ENCODE measurements at regions not wholly inside any gene's neighbourhood (a gene's known extent, or its start where the extent isn't known, plus 50 kb on each side); places are given as distances from the start of the nearest gene placed in this dataset.

- Histone ChIP-seq H3K27ac (ENCODE audit: insufficient read depth, low read length, poor library complexity, severe bottlenecking) (no peak overlapping the region), H3K9me3 (ENCODE audit: control insufficient read depth in 2 of 2, low read length in 2 of 2) (no peaks in the 10 kb centered on the region), H3K4me1 (ENCODE audit: control insufficient read depth, insufficient read depth, low read length, poor library complexity, severe bottlenecking) (no peaks in the 10 kb centered on the region), H3K4me3 (ENCODE audit: low read depth, low read length) (no peak overlapping the region), H3K36me3 (ENCODE audit: control insufficient read depth, insufficient read depth, low read length) (no peaks in the 10 kb centered on the region), H3K27me3 (ENCODE audit: control insufficient read depth, insufficient read depth, low read length) (peaks cover 2% of the 10 kb centered on the region)
- Mint-ChIP-seq H3K4me3 (no peak overlapping the region), H3K9me3 (peaks cover 0 to 6% (median 4%) of the 10 kb centered on the region in 7 donors), H3K36me3 (no peaks in the 10 kb centered on the region), H3K27me3 (peaks cover 10% of the 10 kb centered on the region), H3K27ac (no peak overlapping the region), H3K4me1 (no peaks in the 10 kb centered on the region)
- ATAC-seq (ENCODE audit: low read depth in 2 of 2) (no peak), DNase-seq (no peak)
Observed at GRCh38 chr1:34671887-34672286, 83.0 kb upstream of the GJB5 start.

GRCh38 chr1:34681480-34682451 is 73.1 kb upstream of the GJB5 start:
- Mint-ChIP-seq H3K4me3 (no peak overlapping the region), H3K36me3 (no peaks in the 10 kb centered on the region), H3K27ac (no peak overlapping the region), H3K4me1 (peaks cover 0 to 12% (median 6%) of the 10 kb centered on the region in 4 donors), H3K9me3 (no peaks in the 10 kb centered on the region), H3K27me3 (peaks cover 20% of the 10 kb centered on the region)
- no peaks in the 10 kb centered on the region for H3K36me3 ChIP-seq (ENCODE audit: control insufficient read depth, insufficient read depth, low read length)
- no peak overlapping the region for H3K27ac ChIP-seq (ENCODE audit: insufficient read depth, low read length, poor library complexity, severe bottlenecking)
- no peaks in the 10 kb centered on the region for H3K27me3 ChIP-seq (ENCODE audit: control insufficient read depth, insufficient read depth, low read length)
- H3K4me1 ChIP-seq (ENCODE audit: control insufficient read depth, insufficient read depth, low read length, poor library complexity, severe bottlenecking): no peaks in the 10 kb centered on the region
- no peak overlapping the region for H3K4me3 ChIP-seq (ENCODE audit: low read depth, low read length)
- ATAC-seq (ENCODE audit: low read depth in 2 of 2): no peak
- H3K9me3 ChIP-seq (ENCODE audit: control insufficient read depth in 2 of 2, low read length in 2 of 2): no peaks in the 10 kb centered on the region
- DNase-seq: peak in 2 of 3 donors; percentile 5 to 55

GRCh38 chr1:34682452-34683223 is 72.2 kb upstream of the GJB5 start:
- Mint-ChIP-seq H3K4me3 (no peak overlapping the region), H3K4me1 (peaks cover 0 to 12% (median 6%) of the 10 kb centered on the region in 4 donors), H3K27ac (no peak overlapping the region), H3K36me3 (no peaks in the 10 kb centered on the region), H3K27me3 (peaks cover 20% of the 10 kb centered on the region), H3K9me3 (no peaks in the 10 kb centered on the region)
- DNase-seq (no peak), ATAC-seq (ENCODE audit: low read depth in 2 of 2) (no peak)
- Histone ChIP-seq H3K36me3 (ENCODE audit: control insufficient read depth, insufficient read depth, low read length) (no peaks in the 10 kb centered on the region), H3K4me3 (ENCODE audit: low read depth, low read length) (no peak overlapping the region), H3K4me1 (ENCODE audit: control insufficient read depth, insufficient read depth, low read length, poor library complexity, severe bottlenecking) (no peaks in the 10 kb centered on the region), H3K27ac (ENCODE audit: insufficient read depth, low read length, poor library complexity, severe bottlenecking) (no peak overlapping the region), H3K9me3 (ENCODE audit: control insufficient read depth in 2 of 2, low read length in 2 of 2) (no peaks in the 10 kb centered on the region), H3K27me3 (ENCODE audit: control insufficient read depth, insufficient read depth, low read length) (no peaks in the 10 kb centered on the region)

- DNase-seq (no peak), ATAC-seq (ENCODE audit: low read depth in 2 of 2) (no peak)
- Histone ChIP-seq H3K9me3 (ENCODE audit: control insufficient read depth in 2 of 2, low read length in 2 of 2) (no peaks in the 10 kb centered on the region), H3K27ac (ENCODE audit: insufficient read depth, low read length, poor library complexity, severe bottlenecking) (no peak overlapping the region), H3K4me1 (ENCODE audit: control insufficient read depth, insufficient read depth, low read length, poor library complexity, severe bottlenecking) (no peaks in the 10 kb centered on the region), H3K4me3 (ENCODE audit: low read depth, low read length) (no peak overlapping the region), H3K36me3 (ENCODE audit: control insufficient read depth, insufficient read depth, low read length) (no peaks in the 10 kb centered on the region), H3K27me3 (ENCODE audit: control insufficient read depth, insufficient read depth, low read length) (no peaks in the 10 kb centered on the region)
- Mint-ChIP-seq H3K27me3 (peaks cover 17% of the 10 kb centered on the region), H3K36me3 (no peaks in the 10 kb centered on the region), H3K27ac (no peak overlapping the region), H3K4me1 (peaks cover 0 to 12% (median 6%) of the 10 kb centered on the region in 4 donors), H3K9me3 (no peaks in the 10 kb centered on the region), H3K4me3 (no peak overlapping the region)
Observed at GRCh38 chr1:34683616-34684015, 71.2 kb upstream of the GJB5 start.

GRCh38 chr1:34684266-34684665 is 70.6 kb upstream of the GJB5 start:
- no peaks in the 10 kb centered on the region for H3K4me1 ChIP-seq (ENCODE audit: control insufficient read depth, insufficient read depth, low read length, poor library complexity, severe bottlenecking)
- Mint-ChIP-seq H3K4me3 (no peak overlapping the region), H3K27ac (no peak overlapping the region), H3K4me1 (peaks cover 0 to 12% (median 6%) of the 10 kb centered on the region in 4 donors), H3K27me3 (peaks cover 14% of the 10 kb centered on the region), H3K36me3 (no peaks in the 10 kb centered on the region), H3K9me3 (no peaks in the 10 kb centered on the region)
- peak; percentile 38 to 58 for ATAC-seq (ENCODE audit: low read depth in 2 of 2)
- no peaks in the 10 kb centered on the region for H3K36me3 ChIP-seq (ENCODE audit: control insufficient read depth, insufficient read depth, low read length)
- H3K9me3 ChIP-seq (ENCODE audit: control insufficient read depth in 2 of 2, low read length in 2 of 2): no peaks in the 10 kb centered on the region
- no peak overlapping the region for H3K4me3 ChIP-seq (ENCODE audit: low read depth, low read length)
- H3K27me3 ChIP-seq (ENCODE audit: control insufficient read depth, insufficient read depth, low read length): no peaks in the 10 kb centered on the region
- no peak overlapping the region for H3K27ac ChIP-seq (ENCODE audit: insufficient read depth, low read length, poor library complexity, severe bottlenecking)
- peak in 1 of 3 donors; percentile 66 for DNase-seq

- H3K9me3 ChIP-seq (ENCODE audit: control insufficient read depth in 2 of 2, low read length in 2 of 2): no peaks in the 10 kb centered on the region
- ATAC-seq (ENCODE audit: low read depth in 2 of 2): no peak
- H3K27ac Mint-ChIP-seq: no peak overlapping the region
- H3K36me3 Mint-ChIP-seq: no peaks in the 10 kb centered on the region
- no peak overlapping the region for H3K4me3 ChIP-seq (ENCODE audit: low read depth, low read length)
- H3K27ac ChIP-seq (ENCODE audit: insufficient read depth, low read length, poor library complexity, severe bottlenecking): no peak overlapping the region
- no peak overlapping the region for H3K4me3 Mint-ChIP-seq
- H3K27me3 Mint-ChIP-seq: peaks cover 16% of the 10 kb centered on the region
- no peaks in the 10 kb centered on the region for H3K4me1 ChIP-seq (ENCODE audit: control insufficient read depth, insufficient read depth, low read length, poor library complexity, severe bottlenecking)
- no peak for DNase-seq
- H3K36me3 ChIP-seq (ENCODE audit: control insufficient read depth, insufficient read depth, low read length): no peaks in the 10 kb centered on the region
- peaks cover 2% of the 10 kb centered on the region for H3K27me3 ChIP-seq (ENCODE audit: control insufficient read depth, insufficient read depth, low read length)
- H3K9me3 Mint-ChIP-seq: peaks cover 0 to 2% (median 0%) of the 10 kb centered on the region in 7 donors
- H3K4me1 Mint-ChIP-seq: peaks cover 0 to 12% (median 6%) of the 10 kb centered on the region in 4 donors
Observed at GRCh38 chr1:34685225-34685624, 69.6 kb upstream of the GJB5 start.

- H3K4me3 Mint-ChIP-seq: no peak overlapping the region
- Histone ChIP-seq H3K36me3 (ENCODE audit: control insufficient read depth, insufficient read depth, low read length) (no peaks in the 10 kb centered on the region), H3K27ac (ENCODE audit: insufficient read depth, low read length, poor library complexity, severe bottlenecking) (no peak overlapping the region), H3K9me3 (ENCODE audit: control insufficient read depth in 2 of 2, low read length in 2 of 2) (no peaks in the 10 kb centered on the region), H3K27me3 (ENCODE audit: control insufficient read depth, insufficient read depth, low read length) (peaks cover 4% of the 10 kb centered on the region), H3K4me1 (ENCODE audit: control insufficient read depth, insufficient read depth, low read length, poor library complexity, severe bottlenecking) (no peaks in the 10 kb centered on the region), H3K4me3 (ENCODE audit: low read depth, low read length) (no peak overlapping the region)
- H3K9me3 Mint-ChIP-seq: peaks cover 0 to 2% (median 0%) of the 10 kb centered on the region in 7 donors
- peaks cover 0 to 12% (median 6%) of the 10 kb centered on the region in 4 donors for H3K4me1 Mint-ChIP-seq
- ATAC-seq (ENCODE audit: low read depth in 2 of 2) (no peak), DNase-seq (no peak)
- H3K27ac Mint-ChIP-seq: no peak overlapping the region
- peaks cover 8% of the 10 kb centered on the region for H3K27me3 Mint-ChIP-seq
- H3K36me3 Mint-ChIP-seq: no peaks in the 10 kb centered on the region
Observed at GRCh38 chr1:34686531-34686930, 68.3 kb upstream of the GJB5 start.
